AG04450 (cell line): ENCODE measurements at regions not wholly inside any gene's neighbourhood (a gene's known extent, or its start where the extent isn't known, plus 50 kb on each side); places are given as distances from the start of the nearest gene placed in this dataset.

ENCODE experiments used
- CTCF ChIA-PET: fragments of 300-600, 350-600 bp; formaldehyde crosslinking; extraction: SDS; loops from one replicate; lab custom pipeline; 2022; ENCODE audit warnings: antibody characterized with exemption, inconsistent platforms; lab: Charles Lee
- POLR2A ChIA-PET: fragments of 350-600 bp; formaldehyde crosslinking; extraction: SDS; loops from one replicate; lab custom pipeline; 2021; ENCODE audit warnings: antibody characterized with exemption, inconsistent platforms; lab: Yijun Ruan, JAX
- DNase-seq: peaks from one replicate; pipeline ENCODE4 v3.0.0-alpha.2; 2011; ENCODE audit warnings: low read depth, low spot score
- H3K27ac ChIP-seq: one replicate; pipeline ENCODE4 v1.5.1; 2012; ENCODE audit warnings: low read depth, low read length, control low read depth
- H3K27me3 ChIP-seq: one replicate; pipeline ENCODE4 v1.6.0; 2012; ENCODE audit warnings: low read length; ENCODE audit not compliant: control insufficient read depth, insufficient read depth
- H3K4me3 ChIP-seq: 2 replicates; pipeline ENCODE4 v1.5.1; 2011; ENCODE audit warnings: mild to moderate bottlenecking, low read depth, low read length, control low read depth
- H3K9me3 ChIP-seq: 2 replicates; pipeline ENCODE4 v1.5.1; 2012; ENCODE audit warnings: low read length; ENCODE audit not compliant: control insufficient read depth, insufficient read depth
- CTCF ChIP-seq: IDR thresholded peaks from 2 replicates; pipeline ENCODE4 v1.5.1; 2011; ENCODE audit warnings: low read depth, low read length, control low read depth, inconsistent platforms

- no peak for TF ChIP-seq CTCF
- ChIA-PET POLR2A (no interaction called here), CTCF (interaction anchor here (0.7 kb wide), 1 partner anchor 9 kb away, joined by 3 read pairs; no protein-coding TSS in a partner anchor)
- no peak overlapping the region for H3K27ac ChIP-seq
- no peaks in the 10 kb centered on the region for H3K27me3 ChIP-seq
- H3K4me3 ChIP-seq = no peak overlapping the region
- no peak for DNase-seq
- peaks cover 23% of the 10 kb centered on the region; the same call in 1 of the 2 replicates for H3K9me3 ChIP-seq
These were observed 606.0 kb downstream of the KCNH5 start for GRCh38 chr14:62439210-62439609.

DNA sequence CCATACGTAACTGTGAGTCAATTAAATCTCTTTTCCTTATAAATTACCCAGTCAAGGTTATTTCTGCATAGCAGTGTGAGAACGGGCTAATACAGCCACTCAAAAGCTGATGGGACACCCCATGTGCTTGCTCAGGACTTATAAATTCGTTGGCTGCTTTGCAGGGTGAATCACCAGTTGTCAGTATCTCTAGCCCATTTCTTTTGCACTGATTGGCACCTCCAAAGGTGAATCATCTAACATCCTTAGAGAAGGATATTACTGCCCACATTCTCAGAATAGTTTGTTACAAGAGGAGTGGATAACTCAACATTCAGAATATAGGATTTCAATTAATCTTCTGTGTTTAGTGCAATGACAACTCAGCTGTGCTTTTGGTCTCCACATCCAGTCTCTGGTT is 601.5 kb downstream of the KCNH5 start:
- H3K9me3 ChIP-seq = peaks cover 19% of the 10 kb centered on the region; the same call in 1 of the 2 replicates
- peak; percentile 54 for DNase-seq
- POLR2A ChIA-PET = no interaction called here
- no peak overlapping the region for H3K4me3 ChIP-seq
- no peak overlapping the region for H3K27ac ChIP-seq
- CTCF ChIA-PET = no interaction called here
- H3K27me3 ChIP-seq = no peaks in the 10 kb centered on the region
- TF ChIP-seq CTCF = no peak

GRCh38 chr14:62445570-62445969 is 599.7 kb downstream of the KCNH5 start:
- POLR2A ChIA-PET = no interaction called here
- TF ChIP-seq CTCF = no peak
- Histone ChIP-seq H3K4me3 (no peak overlapping the region), H3K9me3 (peaks cover 13% of the 10 kb centered on the region; the same call in 1 of the 2 replicates), H3K27ac (no peak overlapping the region), H3K27me3 (no peaks in the 10 kb centered on the region)
- CTCF ChIA-PET = no interaction called here
- no peak for DNase-seq

GRCh38 chr14:62451221-62451620 is 594.0 kb downstream of the KCNH5 start:
- no peak for DNase-seq

DNA sequence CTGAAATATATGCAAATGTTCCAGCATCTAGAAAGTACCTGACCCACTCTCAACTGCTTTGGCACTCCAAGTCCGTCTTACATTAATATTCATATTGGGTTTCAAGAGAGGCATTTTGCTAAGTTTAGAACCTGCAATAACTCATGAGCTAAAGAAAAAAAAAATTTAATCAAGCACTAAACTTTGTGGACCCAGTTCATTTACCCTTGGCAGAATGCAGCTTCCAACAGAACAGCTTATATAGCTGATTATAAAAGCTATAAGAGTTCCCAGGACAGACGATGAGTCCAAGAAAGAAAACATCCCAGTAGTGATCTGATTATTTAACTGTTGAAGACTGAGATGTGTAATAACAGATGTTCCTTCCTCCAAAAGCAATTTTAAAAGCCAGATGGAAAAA is 592.0 kb downstream of the KCNH5 start:
- H3K27ac ChIP-seq = no peak overlapping the region
- no peaks in the 10 kb centered on the region for H3K27me3 ChIP-seq
- H3K4me3 ChIP-seq = no peak overlapping the region
- POLR2A ChIA-PET = no interaction called here
- no peak for DNase-seq
- no peak for TF ChIP-seq CTCF
- CTCF ChIA-PET = no interaction called here
- H3K9me3 ChIP-seq = no peaks in the 10 kb centered on the region

More at GRCh38 chr14:62451221-62451620, 594.0 kb downstream of the KCNH5 start:
- POLR2A ChIA-PET = no interaction called here
- no peak for TF ChIP-seq CTCF
- Histone ChIP-seq H3K27ac (no peak overlapping the region), H3K9me3 (no peaks in the 10 kb centered on the region), H3K4me3 (no peak overlapping the region), H3K27me3 (no peaks in the 10 kb centered on the region)
- CTCF ChIA-PET = no interaction called here
